GM13976 (cell line): ENCODE measurements at regions not wholly inside any gene's neighbourhood (a gene's known extent, or its start where the extent isn't known, plus 50 kb on each side); places are given as distances from the start of the nearest gene placed in this dataset.
"Not testable (repeated sequence)": the region's sequence is repeated elsewhere in the genome, so short reads cannot be mapped to it uniquely, and the experiment has no call there.

Experiments used
- DNase-seq: peaks from one replicate; pipeline ENCODE4 v3.0.0; 2012; ENCODE audit warnings: low spot score
- CTCF ChIP-seq: IDR thresholded peaks from 2 replicates; pipeline ENCODE4 v1.5.1; 2012; ENCODE audit warnings: borderline replicate concordance, mild to moderate bottlenecking; ENCODE audit not compliant: insufficient read depth; ENCODE audit errors: extremely low read depth, missing control alignments, control extremely low read depth
- in situ Hi-C: fragments of 300-500 bp; cut with MboI; formaldehyde crosslinking; loops from one replicate; pipeline ENCODE4 v1.12.0; 2022; ENCODE audit warnings: low sequenced_read_pairs, mixed read lengths, inconsistent platforms; ENCODE audit not compliant: unreplicated experiment

GRCh38 chr5:166282939-166283338, 2008.5 kb upstream of the WWC1 start:
- no peak for DNase-seq
- no peak for TF ChIP-seq CTCF
- in situ Hi-C loops = no loop called here

GRCh38 chr5:166285361-166285760, 2006.1 kb upstream of the WWC1 start:
- DNase-seq = no peak
- no peak for TF ChIP-seq CTCF
- in situ Hi-C loops = no loop called here

GRCh38 chr5:166286832-166287231, 2004.6 kb upstream of the WWC1 start:
- no peak for DNase-seq
- TF ChIP-seq CTCF = no peak
- in situ Hi-C loops = no loop called here

GRCh38 chr5:166287866-166288265, 2003.6 kb upstream of the WWC1 start:
- DNase-seq = no peak
- in situ Hi-C loops = no loop called here

GRCh38 chr5:166291800-166292199, 1999.6 kb upstream of the WWC1 start:
- not testable (repeated sequence) for DNase-seq

More at GRCh38 chr5:166287866-166288265, 2003.6 kb upstream of the WWC1 start:
- TF ChIP-seq CTCF = no peak

GRCh38 chr5:166293892-166294291, 1997.6 kb upstream of the WWC1 start:
- in situ Hi-C loops = no loop called here
- TF ChIP-seq CTCF = no peak
- DNase-seq = no peak

More at GRCh38 chr5:166291800-166292199, 1999.6 kb upstream of the WWC1 start:
- in situ Hi-C loops = not testable (repeated sequence)

GRCh38 chr5:166302166-166302565, 1989.3 kb upstream of the WWC1 start:
- in situ Hi-C loops = no loop called here
- no peak for TF ChIP-seq CTCF

More at GRCh38 chr5:166302166-166302565, 1989.3 kb upstream of the WWC1 start:
- DNase-seq = no peak
